Right lobe of liver (tissue), 6 donors: ENCODE measurements at regions not wholly inside any gene's neighbourhood (a gene's known extent, or its start where the extent isn't known, plus 50 kb on each side); places are given as distances from the start of the nearest gene placed in this dataset.

ENCODE experiments used
- ATAC-seq, 4 donors: fragments of 200-7000 bp; cut with Tn5 transposase; one replicate each; pipeline ENCODE4 v1.9.1; 2020; ENCODE audit warnings: mild to moderate bottlenecking in 4 of 4, moderate library complexity in 4 of 4
- DNase-seq, 3 donors: peaks; one replicate each; pipeline ENCODE4 v3.0.0-alpha.2; 2020
- H3K27ac ChIP-seq, 3 donors: fragments of 200-600 bp; one replicate each; pipeline ENCODE4 v1.8.0; 2022
- H3K27me3 ChIP-seq, 2 donors: fragments of 200-600 bp; one replicate each; pipeline ENCODE4 v1.8.0; 2022
- H3K36me3 ChIP-seq, 4 donors: fragments of 200-600 bp; sonication (generic) in 1 of 4; one replicate each; pipeline versions ENCODE4 v1.5.1 to v1.8.0; 2017 to 2022; ENCODE audit warnings: control low read depth in 1 of 4
- H3K4me1 ChIP-seq, 4 donors: fragments of 200-600 bp; sonication (generic) in 1 of 4; one replicate each; pipeline versions ENCODE4 v1.5.1 to v1.8.0; 2017 to 2022; ENCODE audit warnings: control low read depth in 1 of 4
- H3K4me3 ChIP-seq, 3 donors: fragments of 200-600 bp; one replicate each; pipeline ENCODE4 v1.8.0; 2022
- H3K9me3 ChIP-seq, 4 donors: fragments of 200-600 bp; sonication (generic) in 1 of 4; one replicate each; pipeline versions ENCODE4 v1.5.1 to v1.8.0; 2017 to 2022; ENCODE audit warnings: control low read depth in 1 of 4
- POLR2A ChIP-seq: fragments of 450-650 bp; IDR thresholded peaks from one replicate; pipeline ENCODE4 v1.6.1; 2017; ENCODE audit warnings: antibody characterized with exemption, mild to moderate bottlenecking
- WGBS: methylation state at CpG from one replicate; pipeline ENCODE4 v1.1.6; 2018; ENCODE audit warnings: low coverage, low lambda C conversion rate; ENCODE audit not compliant: insufficient coverage; ENCODE audit errors: missing lambda C conversion rate; 5-methylcytosine and 5-hydroxymethylcytosine counted together
- intact Hi-C, 2 donors: fragments of 100-400 bp; cut with DNase I; formaldehyde crosslinking; loops; one replicate each; pipeline versions ENCODE4 v1.11.2 to v1.14.1; 2022
- TF ChIP-seq, protein P1 (sequence below), 4 donors: fragments of 200-600 bp in 3 of 4; fragments of 450-650 bp in 1 of 4; IDR thresholded peaks; one replicate each; pipeline versions ENCODE4 v1.5.1 to v1.8.0; 2016 to 2022; ENCODE audit warnings: antibody characterized with exemption in 4 of 4, mild to moderate bottlenecking in 2 of 4
- donor health status: DM: no; HTN: yes; CAD: no.
- donor health status: DM: no; HTN: no; CAD: no.
- donor health status: DM: no; HTN: no; CAD: no.
- donor health status: DM: no; HTN: yes; CAD: no.
- donor health status: DM: no; HTN: yes; CAD: no.

DNA sequence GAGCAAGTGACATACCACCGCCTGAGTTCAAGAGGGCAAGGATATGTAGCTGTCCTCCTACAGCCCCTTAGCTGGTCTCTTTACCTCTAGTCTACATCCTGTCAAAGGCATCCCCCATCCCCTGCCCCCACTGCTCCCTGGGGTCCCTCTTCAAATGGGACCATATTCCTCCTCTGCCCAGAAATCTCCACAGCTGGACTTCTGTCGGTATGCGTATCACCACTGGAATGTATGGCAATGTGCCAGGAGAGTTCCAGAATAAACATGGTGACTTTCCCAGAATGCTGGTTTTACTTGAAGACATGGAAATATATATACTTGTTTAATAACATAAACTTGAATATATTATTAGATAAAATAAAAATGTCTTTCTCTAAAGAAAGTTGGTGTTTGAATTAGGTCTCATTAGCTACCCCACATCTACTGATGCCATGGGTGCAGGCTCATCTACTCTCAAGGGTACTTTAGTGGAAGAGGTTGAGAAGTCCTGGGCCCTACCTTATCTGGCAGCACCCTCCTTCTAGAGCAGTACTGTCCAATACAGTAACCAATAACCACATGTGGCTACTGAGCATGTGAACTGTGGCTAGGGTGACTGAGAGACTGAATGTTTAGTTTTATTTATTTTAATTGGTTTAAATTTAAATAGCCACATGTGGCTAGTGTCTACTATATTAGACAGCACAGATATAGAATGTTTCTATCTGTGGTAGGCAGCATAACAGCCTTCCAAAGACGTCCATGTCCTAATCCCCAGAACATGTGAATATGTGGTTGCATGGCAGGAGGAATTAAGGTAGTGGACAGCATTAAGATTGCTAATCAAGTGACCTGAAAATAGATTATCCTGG is 181.7 kb upstream of the SLC30A5 start:
- intact Hi-C loops = no loop called here
- TF ChIP-seq, protein P1, sequence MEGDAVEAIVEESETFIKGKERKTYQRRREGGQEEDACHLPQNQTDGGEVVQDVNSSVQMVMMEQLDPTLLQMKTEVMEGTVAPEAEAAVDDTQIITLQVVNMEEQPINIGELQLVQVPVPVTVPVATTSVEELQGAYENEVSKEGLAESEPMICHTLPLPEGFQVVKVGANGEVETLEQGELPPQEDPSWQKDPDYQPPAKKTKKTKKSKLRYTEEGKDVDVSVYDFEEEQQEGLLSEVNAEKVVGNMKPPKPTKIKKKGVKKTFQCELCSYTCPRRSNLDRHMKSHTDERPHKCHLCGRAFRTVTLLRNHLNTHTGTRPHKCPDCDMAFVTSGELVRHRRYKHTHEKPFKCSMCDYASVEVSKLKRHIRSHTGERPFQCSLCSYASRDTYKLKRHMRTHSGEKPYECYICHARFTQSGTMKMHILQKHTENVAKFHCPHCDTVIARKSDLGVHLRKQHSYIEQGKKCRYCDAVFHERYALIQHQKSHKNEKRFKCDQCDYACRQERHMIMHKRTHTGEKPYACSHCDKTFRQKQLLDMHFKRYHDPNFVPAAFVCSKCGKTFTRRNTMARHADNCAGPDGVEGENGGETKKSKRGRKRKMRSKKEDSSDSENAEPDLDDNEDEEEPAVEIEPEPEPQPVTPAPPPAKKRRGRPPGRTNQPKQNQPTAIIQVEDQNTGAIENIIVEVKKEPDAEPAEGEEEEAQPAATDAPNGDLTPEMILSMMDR (IDR thresholded peaks at IDR 0.05) = no peak
- no peak for TF ChIP-seq POLR2A
- H3K4me1 ChIP-seq = no peaks in the 10 kb centered on the region
- ATAC-seq (no peak), DNase-seq (no peak)
- no peaks in the 10 kb centered on the region for H3K9me3 ChIP-seq
- WGBS = 78% methylated on average over 4 of the region's 4 CpGs
- no peak overlapping the region for H3K27ac ChIP-seq
- no peak overlapping the region for H3K4me3 ChIP-seq
- no peaks in the 10 kb centered on the region for H3K36me3 ChIP-seq
- H3K27me3 ChIP-seq = no peaks in the 10 kb centered on the region

DNA sequence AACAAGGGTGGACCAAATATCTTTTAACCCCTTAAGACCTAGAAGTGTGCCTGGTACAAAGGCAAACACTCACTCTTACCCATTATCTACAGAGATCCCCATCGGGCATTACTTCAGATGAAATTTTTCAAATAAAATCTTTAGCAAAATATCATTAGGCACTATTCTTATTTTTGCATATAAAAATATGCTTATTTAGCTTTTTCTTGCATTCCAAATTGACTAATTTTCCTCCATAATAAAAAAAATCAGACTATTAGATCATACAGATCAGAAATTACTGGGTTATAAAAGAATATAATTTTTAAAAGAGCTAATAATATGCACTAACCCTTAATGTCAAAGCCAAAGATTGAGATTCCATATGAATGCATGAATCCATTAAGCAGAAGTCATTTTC is 178.7 kb upstream of the SLC30A5 start:
- intact Hi-C loops = no loop called here

GRCh38 chr5:68918306-68918705 is 175.5 kb upstream of the SLC30A5 start:
- Histone ChIP-seq H3K27ac (no peak overlapping the region), H3K9me3 (no peaks in the 10 kb centered on the region), H3K27me3 (no peaks in the 10 kb centered on the region), H3K36me3 (no peaks in the 10 kb centered on the region), H3K4me3 (no peak overlapping the region), H3K4me1 (no peaks in the 10 kb centered on the region)
- WGBS = 87% methylated on average over 4 of the region's 4 CpGs
- ATAC-seq (no peak), DNase-seq (no peak)
- intact Hi-C loops = no loop called here
- TF ChIP-seq POLR2A = no peak
- TF ChIP-seq, protein P1 (IDR thresholded peaks at IDR 0.05) = no peak

More for the DNA sequence above, 178.7 kb upstream of the SLC30A5 start:
- Histone ChIP-seq H3K4me1 (no peaks in the 10 kb centered on the region), H3K36me3 (no peaks in the 10 kb centered on the region), H3K4me3 (no peak overlapping the region), H3K27me3 (no peaks in the 10 kb centered on the region), H3K27ac (no peak overlapping the region), H3K9me3 (no peaks in the 10 kb centered on the region)
- 100% methylated on average over 1 of the region's 1 CpG for WGBS
- TF ChIP-seq POLR2A = no peak
- TF ChIP-seq, protein P1 (IDR thresholded peaks at IDR 0.05) = no peak
- no peak for DNase-seq
- ATAC-seq = no peak

GRCh38 chr5:68919988-68920490 is 173.8 kb upstream of the SLC30A5 start:
- 53% methylated on average over 3 of the region's 3 CpGs for WGBS
- H3K36me3 ChIP-seq = no peaks in the 10 kb centered on the region
- H3K4me1 ChIP-seq = peaks cover 0 to 11% (median 0%) of the 10 kb centered on the region in 4 donors
- H3K4me3 ChIP-seq = no peak overlapping the region
- no peaks in the 10 kb centered on the region for H3K9me3 ChIP-seq
- intact Hi-C loops = no loop called here
- DNase-seq (no peak), ATAC-seq (no peak)
- H3K27ac ChIP-seq = no peak overlapping the region
- H3K27me3 ChIP-seq = no peaks in the 10 kb centered on the region
- no peak for TF ChIP-seq POLR2A
- TF ChIP-seq, protein P1 (IDR thresholded peaks at IDR 0.05) = no peak
